ENCODE measurements at regions not wholly inside any gene's neighbourhood (a gene's known extent, or its start where the extent isn't known, plus 50 kb on each side); places are given as distances from the start of the nearest gene placed in this dataset.

GRCh38 chr4:32042486-32043247, 1322.5 kb downstream of the PCDH7 start:
- TF ChIP-seq, protein P1, sequence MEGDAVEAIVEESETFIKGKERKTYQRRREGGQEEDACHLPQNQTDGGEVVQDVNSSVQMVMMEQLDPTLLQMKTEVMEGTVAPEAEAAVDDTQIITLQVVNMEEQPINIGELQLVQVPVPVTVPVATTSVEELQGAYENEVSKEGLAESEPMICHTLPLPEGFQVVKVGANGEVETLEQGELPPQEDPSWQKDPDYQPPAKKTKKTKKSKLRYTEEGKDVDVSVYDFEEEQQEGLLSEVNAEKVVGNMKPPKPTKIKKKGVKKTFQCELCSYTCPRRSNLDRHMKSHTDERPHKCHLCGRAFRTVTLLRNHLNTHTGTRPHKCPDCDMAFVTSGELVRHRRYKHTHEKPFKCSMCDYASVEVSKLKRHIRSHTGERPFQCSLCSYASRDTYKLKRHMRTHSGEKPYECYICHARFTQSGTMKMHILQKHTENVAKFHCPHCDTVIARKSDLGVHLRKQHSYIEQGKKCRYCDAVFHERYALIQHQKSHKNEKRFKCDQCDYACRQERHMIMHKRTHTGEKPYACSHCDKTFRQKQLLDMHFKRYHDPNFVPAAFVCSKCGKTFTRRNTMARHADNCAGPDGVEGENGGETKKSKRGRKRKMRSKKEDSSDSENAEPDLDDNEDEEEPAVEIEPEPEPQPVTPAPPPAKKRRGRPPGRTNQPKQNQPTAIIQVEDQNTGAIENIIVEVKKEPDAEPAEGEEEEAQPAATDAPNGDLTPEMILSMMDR (IDR thresholded peaks at IDR 0.05; ENCODE audit: control extremely low read depth, extremely low read depth, low read depth, missing control alignments): no peak
- ChIA-PET CTCF (no interaction called here), POLR2A (no interaction called here)
- DNase-seq (ENCODE audit: extremely low spot score): no peak

DNA sequence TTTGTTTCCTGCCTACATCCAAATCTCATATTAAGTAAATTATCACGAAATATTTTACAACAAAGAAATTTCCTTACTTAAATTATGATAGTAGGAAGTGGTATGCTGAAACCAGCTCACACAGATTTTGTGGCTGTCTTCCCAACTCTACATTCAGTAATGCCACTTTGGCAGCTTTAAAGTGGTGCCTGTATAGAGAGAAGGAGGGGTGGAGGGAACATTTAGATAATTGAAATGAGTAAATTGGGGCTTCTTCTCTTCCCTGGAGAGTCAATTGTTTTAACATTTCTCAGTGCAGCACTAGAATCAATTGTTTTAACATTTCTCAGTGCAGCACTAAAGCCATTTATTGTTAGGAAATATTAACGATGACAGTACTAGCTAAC, 1323.1 kb downstream of the PCDH7 start:
- ChIA-PET CTCF (no interaction called here), POLR2A (no interaction called here)
- TF ChIP-seq, protein P1 (IDR thresholded peaks at IDR 0.05; ENCODE audit: control extremely low read depth, extremely low read depth, low read depth, missing control alignments): no peak
- no peak for DNase-seq (ENCODE audit: extremely low spot score)

GRCh38 chr4:32061916-32062315, 1341.7 kb downstream of the PCDH7 start:
- ChIA-PET POLR2A (no interaction called here), CTCF (no interaction called here)

DNA sequence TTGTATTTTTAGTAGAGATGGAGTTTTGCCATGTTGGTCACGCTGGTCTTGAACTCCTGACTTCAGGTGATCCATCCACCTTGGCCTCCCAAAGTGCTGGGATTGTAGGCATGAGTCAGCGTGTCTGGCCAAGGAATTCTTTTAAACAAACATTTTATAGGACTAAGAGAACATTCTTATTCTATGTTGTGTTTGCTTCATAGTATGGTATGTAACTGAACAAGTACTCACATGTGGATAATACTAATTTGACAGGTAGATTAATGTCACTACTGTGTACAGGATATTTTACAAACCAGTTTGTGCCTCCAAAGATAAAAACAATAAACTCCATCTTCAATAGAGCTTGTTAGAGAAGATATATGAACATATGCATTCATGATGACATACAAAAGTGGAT, 1353.4 kb downstream of the PCDH7 start:
- TF ChIP-seq, protein P1 (IDR thresholded peaks at IDR 0.05; ENCODE audit: control extremely low read depth, extremely low read depth, low read depth, missing control alignments): no peak
- no peak for DNase-seq (ENCODE audit: extremely low spot score)
- ChIA-PET POLR2A (no interaction called here), CTCF (no interaction called here)

More at GRCh38 chr4:32061916-32062315, 1341.7 kb downstream of the PCDH7 start:
- TF ChIP-seq, protein P1 (IDR thresholded peaks at IDR 0.05; ENCODE audit: control extremely low read depth, extremely low read depth, low read depth, missing control alignments): no peak
- no peak for DNase-seq (ENCODE audit: extremely low spot score)

DNA sequence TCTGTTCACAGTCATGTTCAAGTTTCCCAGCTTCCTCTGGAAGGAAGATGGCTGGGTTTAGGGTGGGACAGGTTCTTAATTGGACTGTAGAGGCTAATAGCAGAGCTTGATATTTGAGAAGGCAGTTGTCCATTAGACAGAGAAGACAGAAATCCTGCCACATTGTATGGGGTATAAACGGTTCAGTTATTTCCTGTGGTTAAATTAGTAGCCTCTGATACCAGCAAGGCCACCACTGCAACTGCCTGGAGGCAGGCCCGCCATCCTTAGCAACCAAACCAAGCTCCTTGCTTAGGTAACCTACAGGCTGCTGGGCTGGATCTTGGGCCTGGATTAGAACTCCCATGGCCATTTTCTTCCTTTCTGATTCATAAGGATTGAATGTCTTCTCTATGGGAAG, 1367.0 kb downstream of the PCDH7 start:
- TF ChIP-seq, protein P1 (IDR thresholded peaks at IDR 0.05; ENCODE audit: control extremely low read depth, extremely low read depth, low read depth, missing control alignments): no peak
- POLR2A ChIA-PET: no interaction called here
- CTCF ChIA-PET: no interaction called here
- no peak for DNase-seq (ENCODE audit: extremely low spot score)

DNA sequence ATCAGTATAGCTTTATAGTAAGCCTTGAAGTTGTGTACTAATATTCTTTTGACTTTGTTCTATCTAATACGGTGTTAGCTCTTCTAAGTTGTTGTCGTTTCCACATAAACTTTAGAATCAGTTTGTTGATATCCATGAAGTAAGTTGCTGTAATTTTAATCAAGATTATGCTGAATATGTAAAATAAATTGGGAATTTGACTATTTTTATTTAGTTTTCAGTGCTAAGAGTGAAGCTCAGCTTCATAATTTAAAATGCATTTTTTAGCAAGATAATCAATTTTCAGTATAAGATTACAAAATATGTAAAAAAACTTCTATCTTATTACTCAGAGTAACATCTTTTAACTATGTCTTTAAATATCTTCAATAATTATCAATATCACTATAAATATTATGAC, 1374.8 kb downstream of the PCDH7 start:
- TF ChIP-seq, protein P1 (IDR thresholded peaks at IDR 0.05; ENCODE audit: control extremely low read depth, extremely low read depth, low read depth, missing control alignments): no peak
- POLR2A ChIA-PET: no interaction called here

More for the DNA sequence above, 1374.8 kb downstream of the PCDH7 start:
- CTCF ChIA-PET: no interaction called here
- DNase-seq (ENCODE audit: extremely low spot score): no peak
